Hepatocyte (in vitro differentiated cells): ENCODE measurements at regions not wholly inside any gene's neighbourhood (a gene's known extent, or its start where the extent isn't known, plus 50 kb on each side); places are given as distances from the start of the nearest gene placed in this dataset.
A peak's percentile ranks its signal among the peaks of the same experiment; 100 is the strongest.
"Not testable (repeated sequence)": the region's sequence is repeated elsewhere in the genome, so short reads cannot be mapped to it uniquely, and the experiment has no call there.

ENCODE experiments used
- DNase-seq: peaks from one replicate; pipeline ENCODE4 v3.0.0-alpha.2; 2016; ENCODE audit warnings: low spot score
- H2AFZ ChIP-seq: fragments of 200-600 bp; sonication (generic); 2 replicates; pipeline ENCODE4 v1.6.0; 2016; ENCODE audit warnings: antibody characterized with exemption, mild to moderate bottlenecking
- H3K27ac ChIP-seq: fragments of 200-600 bp; sonication (generic); 2 replicates; pipeline ENCODE4 v1.5.1; 2016; ENCODE audit warnings: mild to moderate bottlenecking
- H3K27me3 ChIP-seq: fragments of 200-600 bp; sonication (generic); 2 replicates; pipeline ENCODE4 v1.6.1; 2016
- H3K36me3 ChIP-seq: fragments of 200-600 bp; sonication (generic); replicated peaks from 2 replicates; pipeline ENCODE4 v1.5.1; 2016; ENCODE audit warnings: low read depth; ENCODE audit not compliant: insufficient read depth
- H3K4me1 ChIP-seq: fragments of 200-600 bp; sonication (generic); 2 replicates; pipeline ENCODE4 v1.5.1; 2016; ENCODE audit warnings: mild to moderate bottlenecking, moderate library complexity; ENCODE audit not compliant: insufficient read depth
- H3K4me2 ChIP-seq: fragments of 200-600 bp; sonication (generic); 2 replicates; pipeline ENCODE4 v1.6.0; 2016
- H3K4me3 ChIP-seq: fragments of 200-600 bp; sonication (generic); 2 replicates; pipeline ENCODE4 v1.5.1; 2016; ENCODE audit warnings: mild to moderate bottlenecking
- H3K79me2 ChIP-seq: fragments of 200-600 bp; sonication (generic); 2 replicates; pipeline ENCODE4 v1.6.0; 2017; ENCODE audit warnings: mild to moderate bottlenecking
- H3K9me2 ChIP-seq: fragments of 200-600 bp; sonication (generic); replicated peaks from 2 replicates; pipeline ENCODE4 v1.6.0; 2017; ENCODE audit warnings: mild to moderate bottlenecking; ENCODE audit not compliant: insufficient read depth
- H3K9me3 ChIP-seq: fragments of 200-600 bp; sonication (generic); 2 replicates; pipeline ENCODE4 v1.5.1; 2016; ENCODE audit warnings: low read depth, mild to moderate bottlenecking
- H4K20me1 ChIP-seq: fragments of 200-600 bp; sonication (generic); 2 replicates; pipeline ENCODE4 v1.6.0; 2016; ENCODE audit warnings: mild to moderate bottlenecking; ENCODE audit not compliant: insufficient read depth, poor library complexity, severe bottlenecking
- EZH2 ChIP-seq: fragments of 200-600 bp; sonication (generic); IDR thresholded peaks from 2 replicates; pipeline ENCODE4 v1.6.1; 2016; ENCODE audit warnings: antibody characterized with exemption, mild to moderate bottlenecking, borderline replicate concordance
- EZH2phosphoT487 ChIP-seq: fragments of 200-600 bp; sonication (generic); IDR thresholded peaks from one replicate; pipeline ENCODE4 v1.6.1; 2018; ENCODE audit warnings: antibody characterized with exemption, mild to moderate bottlenecking, low read depth, moderate library complexity; ENCODE audit not compliant: unreplicated experiment, severe bottlenecking
- WGBS: methylation state at CpG from one replicate; pipeline ENCODE4 v1.1.6; 2016; ENCODE audit warnings: low lambda C conversion rate; ENCODE audit errors: missing lambda C conversion rate; 5-methylcytosine and 5-hydroxymethylcytosine counted together
- TF ChIP-seq, protein P1 (sequence below): fragments of 200-600 bp; sonication (generic); IDR thresholded peaks from 2 replicates; pipeline ENCODE4 v1.5.1; 2016; ENCODE audit warnings: antibody characterized with exemption, mild to moderate bottlenecking; ENCODE audit not compliant: poor library complexity

- H3K27me3 ChIP-seq, result no peaks in the 10 kb centered on the region
- H3K9me3 ChIP-seq, result no peaks in the 10 kb centered on the region
- 64% methylated on average over 1 of the region's 1 CpG for WGBS
- no peak overlapping the region for H3K4me2 ChIP-seq
- no peaks in the 10 kb centered on the region for H4K20me1 ChIP-seq
- H3K79me2 ChIP-seq, result no peaks in the 10 kb centered on the region
- no peak overlapping the region for H3K4me3 ChIP-seq
- no peaks in the 10 kb centered on the region for H3K9me2 ChIP-seq
- no peaks in the 10 kb centered on the region for H3K36me3 ChIP-seq
- H2AFZ ChIP-seq, result no peak overlapping the region
- peak overlapping the region; percentile 16 for H3K27ac ChIP-seq
- TF ChIP-seq, protein P1, sequence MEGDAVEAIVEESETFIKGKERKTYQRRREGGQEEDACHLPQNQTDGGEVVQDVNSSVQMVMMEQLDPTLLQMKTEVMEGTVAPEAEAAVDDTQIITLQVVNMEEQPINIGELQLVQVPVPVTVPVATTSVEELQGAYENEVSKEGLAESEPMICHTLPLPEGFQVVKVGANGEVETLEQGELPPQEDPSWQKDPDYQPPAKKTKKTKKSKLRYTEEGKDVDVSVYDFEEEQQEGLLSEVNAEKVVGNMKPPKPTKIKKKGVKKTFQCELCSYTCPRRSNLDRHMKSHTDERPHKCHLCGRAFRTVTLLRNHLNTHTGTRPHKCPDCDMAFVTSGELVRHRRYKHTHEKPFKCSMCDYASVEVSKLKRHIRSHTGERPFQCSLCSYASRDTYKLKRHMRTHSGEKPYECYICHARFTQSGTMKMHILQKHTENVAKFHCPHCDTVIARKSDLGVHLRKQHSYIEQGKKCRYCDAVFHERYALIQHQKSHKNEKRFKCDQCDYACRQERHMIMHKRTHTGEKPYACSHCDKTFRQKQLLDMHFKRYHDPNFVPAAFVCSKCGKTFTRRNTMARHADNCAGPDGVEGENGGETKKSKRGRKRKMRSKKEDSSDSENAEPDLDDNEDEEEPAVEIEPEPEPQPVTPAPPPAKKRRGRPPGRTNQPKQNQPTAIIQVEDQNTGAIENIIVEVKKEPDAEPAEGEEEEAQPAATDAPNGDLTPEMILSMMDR, result no peak
- TF ChIP-seq EZH2phosphoT487 (no peak), EZH2 (no peak)
- no peak for DNase-seq
- H3K4me1 ChIP-seq, result no peaks in the 10 kb centered on the region
These were observed 126.1 kb downstream of the FAM161A start for GRCh38 chr2:61727746-61728145.

- Histone ChIP-seq H3K27me3 (no peaks in the 10 kb centered on the region), H3K9me2 (no peaks in the 10 kb centered on the region), H3K4me2 (no peak overlapping the region), H3K4me1 (no peaks in the 10 kb centered on the region), H3K27ac (no peak overlapping the region), H3K79me2 (no peaks in the 10 kb centered on the region), H2AFZ (no peak overlapping the region), H3K9me3 (no peaks in the 10 kb centered on the region), H3K36me3 (no peaks in the 10 kb centered on the region), H3K4me3 (no peak overlapping the region), H4K20me1 (no peaks in the 10 kb centered on the region)
- no peak for DNase-seq
- TF ChIP-seq, protein P1, result no peak
- TF ChIP-seq EZH2 (no peak), EZH2phosphoT487 (no peak)
- 100% methylated on average over 1 of the region's 1 CpG for whole genome bisulfite sequencing
These were observed 127.2 kb downstream of the FAM161A start for GRCh38 chr2:61726456-61727209.

GRCh38 chr2:61723364-61723763 lies 130.5 kb downstream of the FAM161A start:
- not testable (repeated sequence) for H3K27ac ChIP-seq, H3K4me3 ChIP-seq, H3K27me3 ChIP-seq, H3K4me1 ChIP-seq, DNase-seq, H3K79me2 ChIP-seq, H3K4me2 ChIP-seq, H2AFZ ChIP-seq, H4K20me1 ChIP-seq, H3K36me3 ChIP-seq, H3K9me2 ChIP-seq, H3K9me3 ChIP-seq
- 94% methylated on average over 13 of the region's 13 CpGs for WGBS

GRCh38 chr2:61722800-61723199 lies 131.1 kb downstream of the FAM161A start:
- H3K4me3 ChIP-seq, result no peak overlapping the region
- no peak for DNase-seq
- H3K4me2 ChIP-seq, result no peak overlapping the region
- WGBS, result 78% methylated on average over 8 of the region's 8 CpGs
- H3K4me1 ChIP-seq, result no peaks in the 10 kb centered on the region
- H3K9me2 ChIP-seq, result no peaks in the 10 kb centered on the region
- no peak overlapping the region for H3K27ac ChIP-seq
- no peak overlapping the region for H2AFZ ChIP-seq
- H3K9me3 ChIP-seq, result no peaks in the 10 kb centered on the region
- H3K36me3 ChIP-seq, result no peaks in the 10 kb centered on the region
- no peaks in the 10 kb centered on the region for H3K79me2 ChIP-seq
- H3K27me3 ChIP-seq, result no peaks in the 10 kb centered on the region
- TF ChIP-seq EZH2 (no peak), EZH2phosphoT487 (no peak)
- TF ChIP-seq, protein P1, result no peak
- H4K20me1 ChIP-seq, result no peaks in the 10 kb centered on the region
